Ovary (tissue), 7 donors: ENCODE measurements at regions not wholly inside any gene's neighbourhood (a gene's known extent, or its start where the extent isn't known, plus 50 kb on each side); places are given as distances from the start of the nearest gene placed in this dataset.

Experiments
- DNase-seq, 5 donors: peaks; one replicate each; pipeline ENCODE4 v3.0.0-alpha.2; 2019 to 2020
- H3K27ac ChIP-seq, 2 donors: fragments of 200-600 bp; one replicate each; pipeline versions ENCODE4 v1.5.1 to v1.8.0; 2019 to 2022
- H3K27me3 ChIP-seq: fragments of 200-600 bp; one replicate; pipeline ENCODE4 v1.8.0; 2022
- H3K36me3 ChIP-seq: fragments of 200-600 bp; sonication (generic); one replicate; pipeline ENCODE4 v1.5.1; 2019
- H3K4me1 ChIP-seq: one replicate; pipeline ENCODE4 v1.8.1; 2013; ENCODE audit warnings: mild to moderate bottlenecking, moderate library complexity; ENCODE audit not compliant: insufficient read depth
- H3K4me3 ChIP-seq: fragments of 200-600 bp; sonication (generic); one replicate; pipeline ENCODE4 v1.5.1; 2017
- H3K9me3 ChIP-seq, 2 donors: fragments of 200-600 bp in 1 of 2; sonication (generic) in 1 of 2; one replicate each; pipeline versions ENCODE4 v1.5.1 to v1.8.1; 2013 to 2019; ENCODE audit warnings: mild to moderate bottlenecking in 1 of 2, moderate library complexity in 1 of 2
- EP300 ChIP-seq: sonication (generic); formaldehyde crosslinking; IDR thresholded peaks from one replicate; pipeline ENCODE4 v1.6.1; 2017; ENCODE audit warnings: antibody characterized with exemption
- POLR2A ChIP-seq: fragments of 450-650 bp; IDR thresholded peaks from one replicate; pipeline ENCODE4 v1.6.1; 2017; ENCODE audit warnings: antibody characterized with exemption, mild to moderate bottlenecking, moderate library complexity
- WGBS, 3 donors: extraction: QIAGEN DNeasy Blood & Tissue Kit in 1 of 3; methylation state at CpG; one replicate each; pipeline versions ENCODE4 v1.1.5 to v1.1.7; 2013 to 2017; 5-methylcytosine and 5-hydroxymethylcytosine counted together
- intact Hi-C, 4 donors: fragments of 100-400 bp; cut with DNase I; formaldehyde crosslinking; loops; one replicate each; pipeline versions ENCODE4 v1.11.0 to v1.15.1; 2022 to 2023
- TF ChIP-seq, protein P1 (sequence below), 3 donors: fragments of 450-650 bp in 2 of 3; fragments of 200-600 bp in 1 of 3; IDR thresholded peaks; one replicate each; pipeline versions ENCODE4 v1.5.1 to v1.8.0; 2016 to 2022; ENCODE audit warnings: antibody characterized with exemption in 3 of 3, mild to moderate bottlenecking in 1 of 3
- donor health status: DM: no; HTN: no; CAD: no; lungs with moderate emphysema.
- donor health status: DM: no; HTN: no; CAD: no.
- donor health status: Bipolar disorder and iron deficiency.
- donor health status: DM: no; HTN: no; CAD: no.
- donor health status: DM: yes; HTN: yes; CAD: no.

DNA sequence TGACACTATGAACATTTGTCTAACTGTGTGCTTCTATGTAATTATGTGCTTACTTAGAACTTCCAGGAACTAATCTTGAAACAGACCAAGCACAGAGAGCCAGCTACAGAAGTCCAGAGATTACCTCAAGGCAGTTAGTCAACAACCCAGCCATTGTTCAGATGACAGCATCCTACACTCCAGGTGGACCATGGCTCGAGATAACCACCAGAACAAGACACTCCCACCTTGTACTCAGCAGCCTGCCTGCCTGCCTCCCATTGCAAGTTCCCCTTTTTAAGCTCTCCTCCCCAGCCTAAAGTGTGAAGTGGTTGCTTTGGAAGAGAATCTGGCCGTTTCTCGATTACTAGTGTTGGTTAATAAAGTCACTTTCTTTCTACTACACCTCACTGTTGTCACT lies 1080.6 kb upstream of the LRRN3 start:
- intact Hi-C loops = no loop called here
- WGBS, 3 donors = 31 to 43% (median 40%) methylated on average over 3 of the region's 3 CpGs
- TF ChIP-seq EP300 (no peak), POLR2A (no peak)
- TF ChIP-seq, protein P1, sequence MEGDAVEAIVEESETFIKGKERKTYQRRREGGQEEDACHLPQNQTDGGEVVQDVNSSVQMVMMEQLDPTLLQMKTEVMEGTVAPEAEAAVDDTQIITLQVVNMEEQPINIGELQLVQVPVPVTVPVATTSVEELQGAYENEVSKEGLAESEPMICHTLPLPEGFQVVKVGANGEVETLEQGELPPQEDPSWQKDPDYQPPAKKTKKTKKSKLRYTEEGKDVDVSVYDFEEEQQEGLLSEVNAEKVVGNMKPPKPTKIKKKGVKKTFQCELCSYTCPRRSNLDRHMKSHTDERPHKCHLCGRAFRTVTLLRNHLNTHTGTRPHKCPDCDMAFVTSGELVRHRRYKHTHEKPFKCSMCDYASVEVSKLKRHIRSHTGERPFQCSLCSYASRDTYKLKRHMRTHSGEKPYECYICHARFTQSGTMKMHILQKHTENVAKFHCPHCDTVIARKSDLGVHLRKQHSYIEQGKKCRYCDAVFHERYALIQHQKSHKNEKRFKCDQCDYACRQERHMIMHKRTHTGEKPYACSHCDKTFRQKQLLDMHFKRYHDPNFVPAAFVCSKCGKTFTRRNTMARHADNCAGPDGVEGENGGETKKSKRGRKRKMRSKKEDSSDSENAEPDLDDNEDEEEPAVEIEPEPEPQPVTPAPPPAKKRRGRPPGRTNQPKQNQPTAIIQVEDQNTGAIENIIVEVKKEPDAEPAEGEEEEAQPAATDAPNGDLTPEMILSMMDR (IDR thresholded peaks at IDR 0.05) = no peak

DNA sequence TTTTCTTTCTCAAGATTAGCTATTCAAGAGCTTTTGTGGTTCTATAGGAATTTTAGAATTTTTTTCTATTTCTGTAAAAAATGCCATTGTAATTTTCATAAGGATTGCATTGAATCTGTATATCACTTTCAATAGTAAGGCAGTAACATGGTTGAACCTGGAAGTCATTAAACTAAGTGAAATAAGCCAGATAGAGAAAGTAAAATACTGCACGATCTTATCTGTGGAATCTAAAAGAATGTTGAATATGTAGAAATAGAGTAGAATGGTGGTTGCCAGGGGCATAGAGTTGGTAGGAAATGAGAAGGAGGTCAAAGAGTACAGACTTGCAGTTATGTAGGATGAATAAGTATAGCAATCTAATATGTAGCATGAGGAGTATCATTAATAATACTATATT lies 1073.5 kb upstream of the LRRN3 start:
- Histone ChIP-seq H3K27ac (no peak overlapping the region), H3K27me3 (no peaks in the 10 kb centered on the region), H3K4me1 (no peaks in the 10 kb centered on the region), H3K36me3 (no peaks in the 10 kb centered on the region), H3K9me3 (no peaks in the 10 kb centered on the region), H3K4me3 (no peak overlapping the region)
- TF ChIP-seq POLR2A (no peak), EP300 (no peak)
- TF ChIP-seq, protein P1 (IDR thresholded peaks at IDR 0.05) = no peak
- no peak for DNase-seq
- intact Hi-C loops = no loop called here
- WGBS, 3 donors = 68 to 75% (median 72%) methylated on average over 1 of the region's 1 CpG

More for the DNA sequence above, 1080.6 kb upstream of the LRRN3 start:
- no peaks in the 10 kb centered on the region for H3K27me3 ChIP-seq
- no peaks in the 10 kb centered on the region for H3K9me3 ChIP-seq
- DNase-seq = no peak
- no peak overlapping the region for H3K4me3 ChIP-seq
- no peaks in the 10 kb centered on the region for H3K4me1 ChIP-seq
- H3K27ac ChIP-seq = no peak overlapping the region
- no peaks in the 10 kb centered on the region for H3K36me3 ChIP-seq

DNA sequence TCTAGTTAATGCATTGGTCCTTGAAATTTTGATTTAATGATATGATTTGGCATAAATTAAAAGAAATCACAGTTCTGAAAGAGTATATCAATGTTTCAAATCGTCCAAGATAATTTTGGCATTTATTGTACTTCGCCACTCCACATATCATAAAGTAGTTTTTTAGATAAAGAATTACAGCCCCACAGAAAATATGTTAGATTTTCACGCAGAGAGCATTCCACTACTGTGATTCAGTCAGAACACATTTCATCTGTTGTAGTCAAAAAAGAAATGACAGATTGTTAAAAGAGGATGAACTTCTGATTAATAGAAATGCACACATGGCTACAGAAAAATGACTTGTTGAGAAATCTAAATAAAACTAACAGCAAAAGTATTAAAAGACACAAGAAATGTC lies 1063.5 kb upstream of the LRRN3 start:
- Histone ChIP-seq H3K9me3 (no peaks in the 10 kb centered on the region), H3K27me3 (no peaks in the 10 kb centered on the region), H3K4me3 (no peak overlapping the region), H3K36me3 (no peaks in the 10 kb centered on the region), H3K4me1 (no peaks in the 10 kb centered on the region), H3K27ac (no peak overlapping the region)
- 10 to 37% (median 29%) methylated on average over 3 of the region's 3 CpGs for WGBS, 3 donors
- DNase-seq = no peak
- intact Hi-C loops = no loop called here
- TF ChIP-seq, protein P1 (IDR thresholded peaks at IDR 0.05) = no peak
- no peak for TF ChIP-seq POLR2A
- TF ChIP-seq EP300 = no peak

DNA sequence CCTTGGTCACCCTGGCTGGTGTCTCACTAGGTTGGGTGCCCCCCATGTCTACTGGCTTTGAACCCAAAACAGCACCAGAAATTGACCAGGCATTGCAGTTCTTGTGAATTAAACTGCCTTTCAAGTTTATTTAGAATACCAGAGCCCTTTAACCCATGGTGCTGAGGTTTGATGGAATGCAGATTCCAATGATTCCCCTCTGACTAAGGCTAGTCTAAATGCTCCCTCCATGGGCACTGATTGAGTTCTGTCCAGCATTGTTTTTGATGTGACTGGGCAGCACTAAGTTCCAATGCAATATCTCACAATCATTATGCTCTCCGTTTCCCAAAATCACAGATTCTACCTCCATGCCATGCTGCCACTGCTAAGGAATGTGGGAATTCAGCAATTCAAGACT lies 1047.4 kb upstream of the LRRN3 start:
- no peak for TF ChIP-seq EP300
- TF ChIP-seq, protein P1 (IDR thresholded peaks at IDR 0.05) = no peak
- no peak for TF ChIP-seq POLR2A
- no peaks in the 10 kb centered on the region for H3K9me3 ChIP-seq
- intact Hi-C loops = no loop called here
- no peak overlapping the region for H3K4me3 ChIP-seq
- no peaks in the 10 kb centered on the region for H3K36me3 ChIP-seq
- DNase-seq = no peak
- H3K4me1 ChIP-seq = no peaks in the 10 kb centered on the region
- no peaks in the 10 kb centered on the region for H3K27me3 ChIP-seq
- H3K27ac ChIP-seq = no peak overlapping the region
- WGBS, 3 donors = 76 to 93% (median 92%) methylated on average over 1 of the region's 1 CpG

DNA sequence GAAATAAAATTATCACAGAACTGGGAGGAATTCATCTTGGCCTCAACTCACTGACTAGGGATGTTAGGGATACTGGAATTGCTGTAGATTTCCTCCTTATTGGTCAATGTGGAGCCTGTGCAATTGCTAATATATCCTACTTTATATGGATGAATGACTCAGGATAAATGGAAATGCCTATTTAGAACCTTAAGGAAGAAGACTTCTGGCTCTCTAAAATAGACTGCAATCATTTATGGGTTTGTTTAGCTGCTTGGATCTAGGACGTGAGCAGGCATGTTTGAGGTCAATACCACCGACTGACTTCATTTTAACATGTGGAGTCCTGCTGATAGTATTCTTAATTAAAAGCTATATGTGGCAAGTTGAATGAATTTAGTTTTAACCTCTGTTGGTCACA lies 1040.1 kb upstream of the LRRN3 start:
- intact Hi-C loops = no loop called here
- H3K4me1 ChIP-seq = no peaks in the 10 kb centered on the region
- DNase-seq = no peak
- WGBS, 3 donors = 28 to 38% (median 31%) methylated on average over 2 of the region's 2 CpGs
- H3K9me3 ChIP-seq = no peaks in the 10 kb centered on the region
- H3K4me3 ChIP-seq = no peak overlapping the region
- no peak overlapping the region for H3K27ac ChIP-seq
- H3K27me3 ChIP-seq = no peaks in the 10 kb centered on the region
- TF ChIP-seq POLR2A (no peak), EP300 (no peak)
- TF ChIP-seq, protein P1 (IDR thresholded peaks at IDR 0.05) = no peak
- H3K36me3 ChIP-seq = no peaks in the 10 kb centered on the region
